Hepatocyte (in vitro differentiated cells): ENCODE measurements at regions not wholly inside any gene's neighbourhood (a gene's known extent, or its start where the extent isn't known, plus 50 kb on each side); places are given as distances from the start of the nearest gene placed in this dataset.

Experiments
- DNase-seq: peaks from one replicate; pipeline ENCODE4 v3.0.0-alpha.2; 2016; ENCODE audit warnings: low spot score
- H2AFZ ChIP-seq: fragments of 200-600 bp; sonication (generic); 2 replicates; pipeline ENCODE4 v1.6.0; 2016; ENCODE audit warnings: antibody characterized with exemption, mild to moderate bottlenecking
- H3K27ac ChIP-seq: fragments of 200-600 bp; sonication (generic); 2 replicates; pipeline ENCODE4 v1.5.1; 2016; ENCODE audit warnings: mild to moderate bottlenecking
- H3K27me3 ChIP-seq: fragments of 200-600 bp; sonication (generic); 2 replicates; pipeline ENCODE4 v1.6.1; 2016
- H3K36me3 ChIP-seq: fragments of 200-600 bp; sonication (generic); replicated peaks from 2 replicates; pipeline ENCODE4 v1.5.1; 2016; ENCODE audit warnings: low read depth; ENCODE audit not compliant: insufficient read depth
- H3K4me1 ChIP-seq: fragments of 200-600 bp; sonication (generic); 2 replicates; pipeline ENCODE4 v1.5.1; 2016; ENCODE audit warnings: mild to moderate bottlenecking, moderate library complexity; ENCODE audit not compliant: insufficient read depth
- H3K4me2 ChIP-seq: fragments of 200-600 bp; sonication (generic); 2 replicates; pipeline ENCODE4 v1.6.0; 2016
- H3K4me3 ChIP-seq: fragments of 200-600 bp; sonication (generic); 2 replicates; pipeline ENCODE4 v1.5.1; 2016; ENCODE audit warnings: mild to moderate bottlenecking
- H3K79me2 ChIP-seq: fragments of 200-600 bp; sonication (generic); 2 replicates; pipeline ENCODE4 v1.6.0; 2017; ENCODE audit warnings: mild to moderate bottlenecking
- H3K9me2 ChIP-seq: fragments of 200-600 bp; sonication (generic); replicated peaks from 2 replicates; pipeline ENCODE4 v1.6.0; 2017; ENCODE audit warnings: mild to moderate bottlenecking; ENCODE audit not compliant: insufficient read depth
- H3K9me3 ChIP-seq: fragments of 200-600 bp; sonication (generic); 2 replicates; pipeline ENCODE4 v1.5.1; 2016; ENCODE audit warnings: low read depth, mild to moderate bottlenecking
- H4K20me1 ChIP-seq: fragments of 200-600 bp; sonication (generic); 2 replicates; pipeline ENCODE4 v1.6.0; 2016; ENCODE audit warnings: mild to moderate bottlenecking; ENCODE audit not compliant: insufficient read depth, poor library complexity, severe bottlenecking
- EZH2 ChIP-seq: fragments of 200-600 bp; sonication (generic); IDR thresholded peaks from 2 replicates; pipeline ENCODE4 v1.6.1; 2016; ENCODE audit warnings: antibody characterized with exemption, mild to moderate bottlenecking, borderline replicate concordance
- EZH2phosphoT487 ChIP-seq: fragments of 200-600 bp; sonication (generic); IDR thresholded peaks from one replicate; pipeline ENCODE4 v1.6.1; 2018; ENCODE audit warnings: antibody characterized with exemption, mild to moderate bottlenecking, low read depth, moderate library complexity; ENCODE audit not compliant: unreplicated experiment, severe bottlenecking
- WGBS: methylation state at CpG from one replicate; pipeline ENCODE4 v1.1.6; 2016; ENCODE audit warnings: low lambda C conversion rate; ENCODE audit errors: missing lambda C conversion rate; 5-methylcytosine and 5-hydroxymethylcytosine counted together
- TF ChIP-seq, protein P1 (sequence below): fragments of 200-600 bp; sonication (generic); IDR thresholded peaks from 2 replicates; pipeline ENCODE4 v1.5.1; 2016; ENCODE audit warnings: antibody characterized with exemption, mild to moderate bottlenecking; ENCODE audit not compliant: poor library complexity

DNA sequence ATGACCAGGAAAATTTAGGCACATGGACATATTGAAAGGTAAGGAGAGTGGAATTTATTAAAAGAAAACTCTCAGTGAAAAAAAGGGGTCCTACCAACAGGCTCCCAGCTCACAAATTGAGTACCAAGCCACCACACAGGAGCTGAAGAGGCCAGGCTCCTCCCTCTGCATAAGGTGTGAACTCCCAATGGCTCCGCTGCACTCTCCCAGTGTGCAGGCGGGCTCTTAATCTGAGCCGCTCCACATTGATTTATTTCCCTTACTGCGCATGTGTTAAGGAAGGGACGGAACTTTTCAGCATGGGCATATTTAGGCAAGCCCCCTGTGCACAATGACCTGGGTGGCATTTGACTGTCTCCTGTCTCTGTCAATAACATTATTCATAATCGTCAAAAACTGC is 68.6 kb upstream of the PLEKHG7 start:
- no peak overlapping the region for H2AFZ ChIP-seq
- H4K20me1 ChIP-seq, result no peaks in the 10 kb centered on the region
- TF ChIP-seq, protein P1, sequence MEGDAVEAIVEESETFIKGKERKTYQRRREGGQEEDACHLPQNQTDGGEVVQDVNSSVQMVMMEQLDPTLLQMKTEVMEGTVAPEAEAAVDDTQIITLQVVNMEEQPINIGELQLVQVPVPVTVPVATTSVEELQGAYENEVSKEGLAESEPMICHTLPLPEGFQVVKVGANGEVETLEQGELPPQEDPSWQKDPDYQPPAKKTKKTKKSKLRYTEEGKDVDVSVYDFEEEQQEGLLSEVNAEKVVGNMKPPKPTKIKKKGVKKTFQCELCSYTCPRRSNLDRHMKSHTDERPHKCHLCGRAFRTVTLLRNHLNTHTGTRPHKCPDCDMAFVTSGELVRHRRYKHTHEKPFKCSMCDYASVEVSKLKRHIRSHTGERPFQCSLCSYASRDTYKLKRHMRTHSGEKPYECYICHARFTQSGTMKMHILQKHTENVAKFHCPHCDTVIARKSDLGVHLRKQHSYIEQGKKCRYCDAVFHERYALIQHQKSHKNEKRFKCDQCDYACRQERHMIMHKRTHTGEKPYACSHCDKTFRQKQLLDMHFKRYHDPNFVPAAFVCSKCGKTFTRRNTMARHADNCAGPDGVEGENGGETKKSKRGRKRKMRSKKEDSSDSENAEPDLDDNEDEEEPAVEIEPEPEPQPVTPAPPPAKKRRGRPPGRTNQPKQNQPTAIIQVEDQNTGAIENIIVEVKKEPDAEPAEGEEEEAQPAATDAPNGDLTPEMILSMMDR, result no peak
- no peak for TF ChIP-seq EZH2phosphoT487
- no peak for TF ChIP-seq EZH2
- no peak overlapping the region for H3K4me3 ChIP-seq
- no peaks in the 10 kb centered on the region for H3K9me2 ChIP-seq
- no peaks in the 10 kb centered on the region for H3K79me2 ChIP-seq
- no peaks in the 10 kb centered on the region for H3K9me3 ChIP-seq
- 89% methylated on average over 6 of the region's 6 CpGs for WGBS
- no peaks in the 10 kb centered on the region for H3K27me3 ChIP-seq
- no peak overlapping the region for H3K4me2 ChIP-seq
- no peak for DNase-seq
- H3K4me1 ChIP-seq, result peaks cover 5% of the 10 kb centered on the region
- no peaks in the 10 kb centered on the region for H3K36me3 ChIP-seq
- H3K27ac ChIP-seq, result no peak overlapping the region

DNA sequence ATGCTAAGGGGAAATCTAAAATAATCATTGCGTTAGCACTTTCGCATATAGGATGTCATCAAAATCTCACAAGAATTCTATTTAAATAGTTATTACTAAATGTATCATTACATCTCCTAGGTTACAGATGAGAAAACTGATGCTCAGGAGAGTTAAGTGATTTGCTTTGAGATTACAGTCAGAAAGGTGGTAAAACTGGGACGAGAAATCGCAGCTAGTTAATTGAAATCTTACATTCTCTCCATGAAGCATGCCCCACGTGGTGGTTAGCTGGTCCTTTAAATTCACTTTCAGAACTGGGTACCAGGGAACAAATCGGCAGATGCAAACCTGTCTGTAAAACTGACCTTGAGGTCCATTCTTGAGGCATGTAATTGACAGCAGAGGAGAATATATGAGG is 71.8 kb upstream of the PLEKHG7 start:
- H3K4me3 ChIP-seq, result no peak overlapping the region
- H3K9me3 ChIP-seq, result no peaks in the 10 kb centered on the region

DNA sequence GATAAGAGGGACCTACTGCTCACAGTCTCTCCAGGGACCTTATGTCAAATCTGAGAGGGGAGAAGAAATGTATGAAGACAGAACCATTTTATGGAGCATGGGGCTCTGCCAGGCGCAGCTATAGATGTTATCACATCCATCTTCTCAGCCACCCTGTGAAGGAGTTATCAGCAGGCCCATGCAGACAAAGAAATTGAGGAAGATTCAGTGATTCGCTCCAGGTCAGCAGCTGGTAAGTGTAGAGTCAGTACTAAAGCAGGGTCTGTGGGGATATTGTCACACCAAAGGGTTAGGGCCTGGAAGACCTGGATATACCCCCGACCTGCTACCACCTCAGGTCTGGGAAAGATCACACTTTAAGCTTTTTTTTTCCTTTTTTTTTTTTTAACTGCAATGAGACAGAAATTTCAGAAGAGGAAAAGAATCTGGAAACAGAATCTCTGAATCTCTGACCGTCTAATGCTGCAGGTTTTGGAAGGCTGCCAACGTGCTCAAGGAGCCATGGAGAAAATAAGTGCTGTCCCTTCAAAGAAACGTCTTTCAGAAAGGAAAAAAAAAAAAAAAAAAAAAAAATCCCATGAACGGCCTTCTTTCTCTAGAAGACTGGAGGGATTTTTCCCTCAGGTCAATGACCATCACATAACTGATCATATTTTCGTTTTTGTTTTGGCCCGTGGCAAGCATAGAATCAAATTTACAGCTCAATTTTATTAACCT is 73.3 kb upstream of the PLEKHG7 start:
- Histone ChIP-seq H3K4me3 (no peak overlapping the region), H3K4me1 (no peaks in the 10 kb centered on the region), H3K4me2 (peak overlapping the region; percentile 30), H3K9me3 (no peaks in the 10 kb centered on the region), H4K20me1 (no peaks in the 10 kb centered on the region), H3K79me2 (no peaks in the 10 kb centered on the region), H3K9me2 (no peaks in the 10 kb centered on the region), H2AFZ (no peak overlapping the region), H3K27me3 (no peaks in the 10 kb centered on the region), H3K27ac (no peak overlapping the region), H3K36me3 (no peaks in the 10 kb centered on the region)
- peak; percentile 52 for DNase-seq
- TF ChIP-seq, protein P1, result no peak
- TF ChIP-seq EZH2 (no peak), EZH2phosphoT487 (no peak)
- WGBS, result 43% methylated on average over 9 of the region's 9 CpGs

More for the DNA sequence above, 71.8 kb upstream of the PLEKHG7 start:
- Histone ChIP-seq H4K20me1 (no peaks in the 10 kb centered on the region), H3K9me2 (no peaks in the 10 kb centered on the region), H3K79me2 (no peaks in the 10 kb centered on the region), H3K4me1 (no peaks in the 10 kb centered on the region), H3K4me2 (no peak overlapping the region), H3K27ac (no peak overlapping the region), H3K36me3 (no peaks in the 10 kb centered on the region), H2AFZ (no peak overlapping the region), H3K27me3 (no peaks in the 10 kb centered on the region)
- 92% methylated on average over 6 of the region's 6 CpGs for WGBS
- TF ChIP-seq, protein P1, result no peak
- no peak for TF ChIP-seq EZH2
- TF ChIP-seq EZH2phosphoT487, result no peak
- no peak for DNase-seq
